NCI-H1092 (cell line): ENCODE measurements at regions not wholly inside any gene's neighbourhood (a gene's known extent, or its start where the extent isn't known, plus 50 kb on each side); places are given as distances from the start of the nearest gene placed in this dataset.

Experiments
- DNase-seq: peaks from one replicate; lab custom pipeline; 2025; lab: John Stamatoyannopoulos, UW

DNA sequence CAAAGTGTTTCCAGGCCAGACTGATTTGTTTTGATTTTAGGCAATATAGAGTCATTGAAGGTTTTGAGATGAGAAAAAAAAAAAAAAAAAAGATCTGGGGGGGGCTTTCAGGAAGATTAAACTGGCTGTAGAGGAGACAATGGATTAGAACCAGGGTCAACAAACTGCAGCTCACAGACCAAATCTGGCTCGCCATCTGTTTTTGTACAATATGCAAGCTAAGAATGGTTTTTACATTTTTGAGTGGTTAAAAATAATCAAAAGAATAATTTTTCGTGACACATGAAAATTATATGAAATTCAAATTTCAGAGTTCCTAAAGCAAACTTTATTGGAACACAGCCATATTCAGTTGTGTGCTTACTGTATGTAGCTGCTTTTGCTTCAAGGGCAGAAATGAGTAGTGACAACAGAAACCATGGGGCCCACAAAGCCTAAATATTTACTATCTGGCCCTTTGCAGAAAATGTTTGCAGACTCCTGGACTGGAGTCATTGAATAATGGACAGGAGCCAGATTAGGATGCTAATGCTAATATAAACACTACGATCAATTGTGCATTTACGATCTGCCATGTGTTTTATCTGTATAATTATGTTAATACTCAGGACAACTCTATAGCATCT lies 375.7 kb upstream of the DAB1 start:
- no peak for DNase-seq

DNA sequence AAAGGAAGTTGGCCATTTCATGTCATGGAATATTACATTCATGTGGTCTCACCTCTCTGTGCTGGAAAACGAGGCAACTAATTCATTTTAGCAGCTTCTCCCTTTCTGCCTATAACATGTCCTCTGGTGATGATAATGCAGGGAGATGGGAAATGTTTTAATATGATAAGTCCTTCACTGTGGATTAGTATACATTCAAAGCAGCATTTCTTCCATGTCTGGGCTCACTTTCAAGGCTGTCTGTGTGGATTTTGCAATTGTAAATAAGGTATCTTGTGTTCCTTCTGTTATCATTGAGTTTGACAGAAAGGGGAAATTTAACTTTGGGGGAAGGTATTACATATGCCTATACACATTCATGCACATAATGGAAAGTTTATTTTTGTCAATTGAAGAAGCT lies 374.7 kb upstream of the DAB1 start:
- DNase-seq: no peak

DNA sequence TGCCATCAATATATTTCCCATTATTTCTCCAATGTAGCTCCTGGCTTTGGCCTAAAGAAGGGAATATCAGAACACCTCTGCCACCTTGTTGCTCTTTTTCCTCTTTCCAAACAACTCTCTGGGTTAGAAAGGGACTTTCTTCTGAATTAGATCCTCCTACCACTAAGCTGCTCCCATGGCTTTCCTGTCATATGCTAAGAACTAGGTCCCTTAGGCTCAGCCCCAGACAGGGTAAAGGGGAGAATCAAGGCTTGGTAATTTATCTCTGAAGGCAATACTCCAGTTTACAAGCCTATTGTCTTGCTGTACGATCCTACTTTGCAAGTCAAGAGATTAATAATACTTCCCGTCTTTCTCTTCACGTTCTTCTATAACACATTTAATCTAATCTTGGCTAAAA lies 373.2 kb upstream of the DAB1 start:
- DNase-seq: no peak

DNA sequence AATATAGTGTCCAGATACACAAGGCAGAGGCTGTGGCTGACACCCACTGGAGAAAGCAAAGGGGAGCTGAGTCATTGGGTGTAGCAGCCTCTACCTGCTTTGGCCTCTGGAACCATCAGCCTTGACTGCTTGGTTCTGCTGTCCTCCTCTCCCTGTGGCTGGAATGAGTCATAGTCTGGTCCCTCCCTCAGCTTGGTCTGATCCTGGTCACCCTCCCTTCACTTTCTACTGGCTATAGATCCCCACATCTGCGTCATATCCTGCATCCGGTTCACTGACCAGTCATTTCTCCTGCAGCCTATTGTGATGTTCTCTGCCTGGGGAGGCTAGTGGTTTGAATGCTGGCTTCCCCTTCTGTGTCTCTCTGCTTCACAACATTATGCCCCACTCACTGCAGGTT lies 372.8 kb upstream of the DAB1 start:
- DNase-seq: no peak

DNA sequence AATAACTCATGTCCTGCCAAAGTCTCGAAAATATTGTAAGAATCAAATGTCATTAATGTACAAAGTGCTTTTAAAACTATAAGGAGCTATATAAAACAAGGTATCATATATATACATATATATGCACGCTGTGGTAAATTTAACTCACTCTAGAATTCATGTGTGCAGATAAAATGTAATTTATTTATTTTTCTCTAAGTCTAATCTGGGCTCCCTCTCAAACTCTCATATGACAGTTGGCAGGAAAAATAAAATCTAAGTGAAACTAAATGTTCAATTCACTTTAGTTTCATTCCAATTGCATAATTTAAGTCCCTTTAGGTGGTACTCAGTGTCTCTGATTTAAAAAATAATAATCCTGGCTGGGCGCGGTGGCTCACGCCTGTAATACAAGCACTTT lies 372.0 kb upstream of the DAB1 start:
- DNase-seq: no peak

DNA sequence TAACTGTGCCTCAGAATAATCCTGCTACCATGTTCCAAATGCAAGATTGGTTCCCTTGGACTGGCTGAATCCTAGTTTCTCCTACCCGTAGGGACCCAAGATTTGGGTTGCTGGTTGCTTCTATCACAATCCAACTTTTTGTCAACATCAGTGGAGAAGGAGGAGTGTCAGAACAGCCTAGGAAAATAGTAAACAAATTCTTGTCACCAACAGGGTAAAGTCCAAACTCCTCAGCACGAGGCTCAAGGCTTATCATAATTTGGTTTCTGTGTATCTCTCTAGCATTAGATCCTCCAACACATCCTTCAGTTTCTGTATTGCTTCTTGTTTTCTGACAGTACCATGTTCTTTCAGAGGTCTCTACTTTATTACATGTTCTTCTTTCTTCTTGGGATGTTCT lies 370.2 kb upstream of the DAB1 start:
- no peak for DNase-seq

DNA sequence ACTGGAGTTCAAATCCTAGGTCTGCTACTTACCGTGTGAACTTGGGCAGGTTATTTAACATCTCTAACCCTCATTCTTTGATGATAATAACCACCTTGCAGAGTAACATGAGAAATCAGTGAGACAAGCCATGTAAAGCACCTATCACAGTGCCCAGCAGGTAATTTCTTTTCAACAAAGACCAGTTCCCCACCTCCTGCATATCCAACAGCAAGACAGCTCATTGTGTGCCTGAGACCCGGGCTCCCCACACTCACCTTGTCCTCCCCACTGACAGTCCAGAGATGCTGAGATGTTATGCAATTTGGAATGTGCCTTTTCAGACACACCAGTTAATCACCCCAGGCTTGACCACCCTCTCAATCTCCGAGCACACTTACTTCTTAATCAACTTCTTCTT lies 367.6 kb upstream of the DAB1 start:
- no peak for DNase-seq

DNA sequence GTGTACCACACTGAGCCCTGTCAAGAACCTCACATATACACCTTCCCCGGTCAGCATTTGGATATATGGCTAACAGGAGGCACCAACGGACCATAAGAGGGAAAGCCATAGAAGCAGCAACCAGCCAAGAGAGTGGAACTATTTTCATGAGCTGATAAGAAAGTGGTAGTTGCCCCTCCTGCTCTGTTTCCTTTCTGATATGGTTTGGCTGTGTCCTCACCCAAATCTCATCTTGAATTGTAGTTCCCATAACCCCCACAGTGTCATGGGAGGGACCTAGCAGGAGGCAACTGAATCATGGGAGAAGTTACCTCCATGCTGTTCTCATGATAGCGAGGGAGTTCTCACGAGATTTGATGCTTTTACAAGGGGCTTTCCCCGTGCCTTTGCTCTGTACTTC lies 366.1 kb upstream of the DAB1 start:
- no peak for DNase-seq

DNA sequence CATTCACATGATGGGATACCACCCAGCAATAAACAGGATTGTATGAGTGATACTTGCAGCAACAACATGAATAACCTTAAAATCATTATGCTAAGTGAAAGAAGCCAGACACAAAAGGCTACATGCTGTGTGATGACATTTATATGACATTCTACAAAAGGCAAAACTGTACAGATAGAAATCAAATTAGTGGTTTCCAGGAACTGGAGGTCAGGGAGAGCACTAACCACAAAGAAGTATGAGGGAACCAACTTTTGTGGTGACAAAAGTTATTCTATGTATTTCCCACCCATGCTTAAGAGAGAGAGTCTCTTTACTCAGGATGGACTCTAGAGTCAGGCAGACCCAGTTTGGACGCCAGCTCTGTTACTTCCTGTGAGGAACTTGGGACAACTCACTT lies 364.5 kb upstream of the DAB1 start:
- no peak for DNase-seq

DNA sequence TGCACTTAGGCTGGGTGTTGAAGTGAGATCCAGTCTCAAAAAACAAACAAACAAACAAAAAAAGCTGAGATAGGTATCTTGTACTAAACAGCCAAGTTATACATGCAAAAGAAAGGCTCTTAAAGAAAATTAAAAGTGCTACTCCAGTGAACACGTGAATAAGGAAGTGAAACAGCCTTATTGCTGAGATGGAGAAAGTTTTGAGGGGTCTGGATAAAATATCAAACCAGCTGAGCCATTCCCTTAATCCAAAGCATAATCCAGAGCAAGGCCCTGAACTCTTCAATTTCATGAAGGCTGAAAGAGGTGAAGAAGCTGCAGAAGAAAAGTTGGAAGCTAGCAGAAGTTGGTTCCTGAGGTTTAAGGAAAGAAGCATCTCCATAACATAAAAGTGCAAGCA lies 360.5 kb upstream of the DAB1 start:
- DNase-seq: no peak

DNA sequence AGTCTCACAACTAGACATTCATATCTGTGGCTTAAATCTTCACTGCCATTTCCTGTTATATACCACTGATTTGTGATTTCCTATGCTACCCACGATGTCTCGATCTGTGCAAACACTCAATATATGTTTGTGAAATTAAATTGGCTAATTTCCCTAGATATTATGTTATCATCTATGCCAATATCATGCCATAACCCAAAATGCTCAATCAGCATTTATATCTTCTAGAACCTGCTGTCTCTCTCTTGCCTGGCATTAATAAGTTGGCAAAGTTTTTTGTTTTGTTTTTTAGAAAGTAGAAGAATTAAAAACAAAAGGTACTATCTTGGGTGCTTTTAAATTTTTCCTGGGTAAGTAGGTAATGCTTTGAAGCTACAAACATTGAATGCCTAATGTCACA lies 358.5 kb upstream of the DAB1 start:
- no peak for DNase-seq

DNA sequence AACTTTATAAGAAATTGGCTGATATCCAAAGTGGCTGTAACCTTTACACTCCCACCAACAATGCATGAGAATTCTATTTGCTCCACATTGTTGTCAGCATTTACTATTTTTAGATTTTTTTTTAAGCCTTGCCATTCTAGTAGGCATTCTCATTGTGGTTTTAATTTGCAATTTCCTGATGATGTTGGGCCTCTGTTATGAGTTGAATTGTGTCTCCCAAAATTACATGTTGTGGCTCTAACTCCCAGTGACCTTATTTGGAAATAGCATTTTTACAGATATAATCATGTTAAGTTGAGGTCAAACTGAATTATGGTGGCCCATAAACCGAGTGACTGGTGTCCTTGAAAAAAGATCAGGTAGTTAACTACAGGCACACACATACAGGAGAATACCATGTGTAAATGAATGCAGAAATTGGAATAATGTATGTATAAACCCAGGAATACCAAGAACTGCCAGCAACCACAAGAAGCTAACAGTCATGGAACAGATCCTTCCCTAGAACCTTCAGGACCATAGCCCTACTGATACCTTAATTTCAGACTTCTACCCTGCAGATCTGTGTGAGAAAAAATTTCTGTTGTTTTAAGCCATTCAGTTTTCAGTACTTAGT lies 348.8 kb upstream of the DAB1 start:
- no peak for DNase-seq

DNA sequence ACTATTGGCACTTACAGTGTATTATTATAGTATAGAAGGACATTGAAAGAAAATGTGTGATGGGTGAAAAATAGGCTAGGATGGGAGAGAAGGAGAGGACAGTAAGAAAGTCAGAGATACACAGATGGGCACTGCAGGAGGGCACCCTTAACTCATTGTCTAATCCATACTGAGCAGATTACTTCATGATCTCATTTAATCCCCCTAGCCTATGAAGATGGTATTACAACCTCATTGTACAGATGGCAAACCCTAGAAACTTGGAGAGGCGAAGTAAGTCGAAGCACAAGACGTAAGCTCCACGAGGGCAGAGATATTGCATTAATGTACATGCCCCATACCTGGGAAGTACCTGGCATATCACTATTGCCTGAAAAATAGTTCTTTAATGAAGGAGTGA lies 346.9 kb upstream of the DAB1 start:
- no peak for DNase-seq

DNA sequence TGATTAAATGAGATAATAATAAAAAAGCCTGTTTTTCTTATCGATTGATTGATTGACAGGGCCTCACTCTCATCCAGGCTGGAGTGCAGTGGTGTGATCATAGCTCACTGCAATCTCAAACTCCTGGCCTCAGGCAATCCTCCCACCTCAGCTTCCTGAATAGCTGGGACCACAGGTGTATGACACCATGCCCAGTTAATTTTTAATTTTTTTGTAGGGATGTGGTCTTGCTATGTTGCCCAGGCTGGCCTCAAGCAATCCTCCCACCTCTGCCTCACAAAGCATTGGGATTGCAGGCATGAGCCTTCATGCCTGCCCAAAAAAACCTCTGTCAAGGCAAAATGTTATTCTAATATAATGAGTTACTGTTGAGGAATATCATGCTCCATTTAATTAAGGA lies 346.4 kb upstream of the DAB1 start:
- DNase-seq: no peak

DNA sequence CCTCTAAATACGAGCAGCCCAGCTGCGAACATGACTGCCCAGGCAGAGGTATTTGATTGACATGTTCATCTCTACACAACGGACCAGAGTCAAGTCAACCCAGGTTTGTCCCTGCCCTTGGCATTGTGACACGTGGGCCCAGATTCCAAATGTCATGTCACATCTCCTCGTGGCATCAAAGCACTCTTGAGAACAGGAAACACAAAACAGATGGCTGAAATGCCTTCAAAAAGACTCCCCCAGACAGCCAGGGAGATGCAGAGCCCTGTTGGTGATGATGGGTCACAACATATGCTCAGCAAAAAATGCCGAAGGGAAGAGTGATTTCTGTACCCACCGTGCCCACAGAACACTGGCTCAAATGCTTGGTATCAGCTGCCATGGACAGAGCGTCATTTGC lies 337.8 kb upstream of the DAB1 start:
- DNase-seq: no peak

DNA sequence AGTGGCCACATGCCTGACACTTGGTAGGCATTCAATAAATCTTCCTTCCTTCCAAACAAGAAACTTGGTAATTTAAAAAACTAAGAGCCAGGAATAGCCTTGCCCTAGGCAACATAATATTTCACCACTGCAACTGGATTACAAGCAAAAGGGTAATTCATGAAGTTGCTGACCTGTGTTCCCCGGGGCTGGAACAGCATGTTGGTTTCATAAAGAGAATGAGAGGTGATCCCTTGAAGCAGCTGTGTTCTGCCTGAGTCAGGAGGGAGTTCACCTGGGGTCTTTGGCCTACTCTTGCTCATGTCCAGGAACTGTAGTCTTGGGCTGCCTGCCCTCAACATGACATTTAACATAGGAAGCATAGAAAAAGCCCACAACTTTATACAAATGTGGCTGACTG lies 329.0 kb upstream of the DAB1 start:
- no peak for DNase-seq

DNA sequence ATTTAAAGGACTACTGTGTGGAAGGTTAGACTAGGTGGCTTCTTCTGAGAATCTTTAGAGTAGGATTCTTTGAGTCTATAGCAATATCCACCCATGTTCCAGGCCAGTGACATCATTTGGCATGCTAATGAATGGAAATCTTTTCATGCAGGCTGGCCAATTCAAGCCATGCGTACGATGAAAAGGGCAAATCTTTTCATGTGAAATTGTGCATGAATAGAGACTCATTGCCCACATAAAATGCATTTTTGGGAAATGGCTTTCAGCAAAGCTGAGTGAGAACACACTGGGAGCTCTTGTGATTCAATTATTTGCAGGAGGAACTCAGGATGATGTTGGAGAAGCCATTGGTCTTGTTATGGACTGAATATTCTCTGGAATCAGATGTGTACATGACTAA lies 324.9 kb upstream of the DAB1 start:
- DNase-seq: no peak

DNA sequence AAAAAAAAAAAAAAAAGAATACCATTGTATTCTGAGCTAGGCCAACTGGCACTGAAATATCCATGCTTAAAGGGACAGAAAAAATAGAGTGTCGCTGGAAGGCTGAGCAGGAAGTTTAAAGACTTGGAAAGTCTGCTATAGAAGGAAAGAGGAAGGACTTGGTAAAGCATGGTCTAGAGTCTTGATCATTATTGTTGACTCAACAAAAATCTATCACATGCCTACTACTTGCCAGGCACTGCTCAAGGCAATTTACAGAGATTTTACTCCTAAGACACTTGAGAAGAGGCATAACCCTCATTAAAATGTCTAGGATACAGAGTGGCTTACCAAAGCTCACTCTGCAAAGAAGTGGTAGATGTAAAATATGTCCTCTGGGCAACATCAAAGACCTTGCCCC lies 324.0 kb upstream of the DAB1 start:
- DNase-seq: no peak

DNA sequence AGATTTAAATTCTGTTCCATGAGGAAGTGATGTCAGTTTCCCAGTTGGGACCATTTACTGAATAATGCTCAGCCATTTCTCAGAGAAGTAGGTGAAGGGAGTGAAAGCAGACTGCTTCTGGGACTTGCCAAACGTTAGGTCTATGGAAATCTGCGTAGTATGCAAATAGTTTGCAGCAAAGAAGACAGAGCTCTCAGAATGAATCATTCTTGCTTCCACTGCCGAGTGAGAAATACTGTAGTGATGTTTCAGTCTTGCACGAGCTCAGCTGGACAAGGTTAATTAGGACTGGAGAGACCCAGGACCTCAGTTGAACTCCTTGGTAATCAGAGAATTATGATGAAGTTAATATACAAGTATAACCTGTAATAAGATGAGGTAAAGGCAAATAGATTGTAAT lies 317.7 kb upstream of the DAB1 start:
- no peak for DNase-seq

DNA sequence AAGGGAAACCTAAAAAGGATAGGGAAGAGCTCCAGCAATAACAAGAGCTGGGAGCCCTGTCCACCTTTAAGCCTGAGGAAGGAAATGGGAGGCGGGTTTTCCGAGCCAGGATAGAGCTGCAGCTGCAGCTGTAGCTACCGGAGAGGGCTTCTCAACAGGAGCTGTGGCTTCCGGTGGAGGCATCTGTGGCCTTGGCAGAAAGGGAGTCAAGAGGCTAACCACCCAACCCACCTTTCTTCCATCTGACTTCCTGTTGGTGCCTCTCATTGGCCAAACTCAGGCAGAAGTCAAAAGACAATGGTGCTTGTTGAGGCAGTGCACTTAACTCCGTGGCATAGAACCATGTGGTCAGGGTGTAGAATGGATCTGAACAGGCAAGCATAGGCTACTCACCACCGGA lies 313.1 kb upstream of the DAB1 start:
- no peak for DNase-seq

DNA sequence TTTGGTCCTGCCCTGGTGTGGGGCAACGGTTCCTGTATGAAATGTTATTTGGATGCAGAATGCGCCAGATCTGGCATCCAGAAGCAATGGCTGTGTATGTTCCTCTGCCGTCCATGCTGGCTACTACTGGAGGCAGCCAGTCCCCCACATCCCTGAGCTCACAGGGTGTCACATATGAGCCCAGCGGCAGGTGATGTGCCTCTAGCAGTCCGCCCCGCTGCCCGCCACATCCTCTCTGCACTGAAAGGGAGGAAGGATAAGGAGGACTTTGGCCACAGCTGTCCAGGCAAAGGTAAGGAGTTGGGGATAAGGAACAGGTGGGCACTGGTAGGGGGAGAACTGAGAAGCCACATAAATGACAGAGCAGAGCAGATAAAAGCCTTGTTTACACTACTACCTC lies 305.3 kb upstream of the DAB1 start:
- DNase-seq: no peak

DNA sequence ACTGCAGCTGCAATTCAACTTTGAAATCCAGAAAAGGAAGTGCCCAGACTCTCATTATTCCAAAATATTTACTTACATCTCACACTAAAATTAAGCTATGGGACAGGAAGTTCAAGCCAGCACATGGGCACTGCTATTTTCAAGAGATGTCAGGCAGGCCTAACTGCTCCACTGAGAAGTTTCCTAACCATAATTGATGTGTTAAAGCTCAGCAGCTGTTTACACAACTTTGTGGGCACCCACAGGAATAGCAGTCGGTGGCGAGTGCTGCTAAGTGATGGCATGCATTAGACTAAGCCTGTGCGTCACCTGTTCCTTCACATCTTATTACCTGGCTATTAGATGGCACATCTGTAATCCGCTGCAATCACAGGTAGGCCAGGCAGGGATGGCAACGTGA lies 303.3 kb upstream of the DAB1 start:
- no peak for DNase-seq

DNA sequence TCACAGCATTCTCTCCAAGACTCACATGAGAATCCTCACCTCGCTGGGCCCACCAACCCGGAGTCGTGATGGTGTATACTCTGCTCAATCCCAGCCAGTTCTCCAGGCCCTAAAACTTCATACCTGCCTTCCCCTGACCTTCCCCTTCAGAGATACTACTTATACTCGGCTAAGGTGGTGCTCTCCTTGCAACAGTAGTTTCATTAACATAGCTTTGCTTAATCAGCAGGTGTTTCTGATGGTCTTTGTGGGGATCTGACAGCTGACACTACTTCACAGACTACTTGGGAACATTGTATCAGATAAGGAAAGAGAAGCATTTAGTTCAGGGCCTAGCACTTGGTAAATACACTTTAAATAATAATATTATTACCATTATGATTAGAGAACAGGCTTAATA lies 301.5 kb upstream of the DAB1 start:
- no peak for DNase-seq

DNA sequence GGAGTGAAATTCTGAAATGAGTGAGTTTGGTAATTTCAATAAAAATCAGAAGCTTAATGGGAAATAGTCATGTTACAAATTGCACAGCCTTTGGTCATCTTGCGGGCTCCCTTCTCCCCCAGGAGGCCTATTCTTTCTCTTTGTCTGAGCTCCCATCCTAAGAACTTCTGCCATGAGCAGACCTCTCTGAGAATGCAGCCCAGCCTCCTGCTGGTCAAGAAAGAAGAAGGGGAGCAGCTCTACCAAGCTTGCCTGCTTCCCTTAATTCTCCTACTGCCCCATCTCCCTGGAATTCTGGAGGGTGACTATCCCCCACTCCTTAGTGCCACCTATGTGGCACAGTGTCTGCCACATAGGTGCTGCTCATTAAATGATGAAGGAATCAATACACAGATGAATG lies 300.7 kb upstream of the DAB1 start:
- no peak for DNase-seq
